ENCODE measurements at regions not wholly inside any gene's neighbourhood (a gene's known extent, or its start where the extent isn't known, plus 50 kb on each side); places are given as distances from the start of the nearest gene placed in this dataset.

DNA sequence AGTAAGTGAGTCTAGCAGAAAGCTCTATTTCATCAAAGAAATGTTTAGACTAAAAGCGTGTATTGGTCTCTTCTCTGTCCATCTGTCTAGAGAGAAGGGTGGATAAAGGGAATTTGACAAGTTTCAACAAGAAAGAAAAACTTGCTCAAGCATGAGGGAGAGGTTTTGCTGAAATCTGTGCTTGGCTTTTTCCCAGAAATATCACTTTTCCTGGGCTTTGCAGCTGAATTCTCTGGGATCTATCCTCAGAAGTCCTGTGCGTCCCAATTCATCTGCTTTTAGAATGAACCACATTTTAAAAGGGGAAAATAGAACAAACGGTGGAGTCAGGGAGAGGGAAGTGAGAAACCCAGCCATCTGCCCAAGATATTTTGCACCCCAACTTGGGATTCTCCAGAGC lies 59.6 kb upstream of the CELF2 start:
- DNase-seq = no peak

GRCh38 chr10:10959666-10960065 lies 58.0 kb upstream of the CELF2 start:
- no peak for DNase-seq

DNA sequence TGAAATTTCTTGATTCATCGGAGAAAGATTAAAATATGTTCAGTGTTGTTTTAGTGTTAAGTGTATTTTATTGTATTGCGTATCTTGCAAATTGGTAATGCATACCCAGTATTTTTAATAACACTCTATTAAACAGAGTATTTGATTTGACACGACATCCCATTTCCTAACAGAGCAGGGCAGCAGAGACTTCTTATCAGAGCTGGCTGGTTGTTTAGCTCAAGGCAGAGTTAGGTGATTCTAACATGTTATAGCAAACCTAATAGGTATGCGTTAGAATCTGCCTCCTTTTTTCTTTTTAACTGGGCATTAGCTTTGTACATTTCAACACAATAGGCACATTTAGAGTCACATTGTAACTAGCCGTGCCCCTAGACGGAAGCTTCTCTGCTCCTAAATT lies 57.1 kb upstream of the CELF2 start:
- no peak for DNase-seq

GRCh38 chr10:10961072-10961471 lies 56.6 kb upstream of the CELF2 start:
- DNase-seq = no peak

- no peak for DNase-seq
Observed at GRCh38 chr10:10967029-10967428, 50.6 kb upstream of the CELF2 start.

DNA sequence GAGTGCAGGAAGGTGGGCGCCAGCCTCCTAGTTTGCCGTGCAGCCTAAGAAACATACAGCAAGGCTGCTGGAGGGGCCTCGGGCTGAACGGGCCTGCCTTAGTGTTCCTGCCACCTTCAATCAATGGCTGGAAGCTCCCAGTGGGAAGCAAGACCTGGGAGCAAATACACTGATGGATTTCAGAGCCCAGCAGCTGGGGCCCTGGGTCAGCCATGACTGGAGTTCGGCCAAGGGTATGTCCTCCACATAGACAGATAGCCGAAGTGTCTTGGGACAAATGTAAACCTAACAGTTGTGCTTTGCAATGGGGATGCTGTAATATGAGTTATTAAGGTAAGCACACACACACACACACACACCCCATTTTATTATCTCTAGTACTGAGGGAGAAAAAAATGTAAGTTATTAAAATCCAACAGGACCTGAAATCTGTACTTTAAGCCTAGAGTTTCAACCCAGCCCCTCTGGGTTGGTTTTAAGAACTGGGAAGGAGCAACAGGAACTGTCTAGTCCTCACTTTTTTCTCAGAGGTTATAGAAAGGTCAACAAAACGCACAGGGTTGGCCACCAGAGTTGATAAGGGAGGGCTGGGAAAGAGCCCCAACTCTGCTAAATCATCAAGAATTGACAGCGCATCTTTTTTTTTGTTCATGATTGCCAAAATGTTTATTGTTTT lies 50.0 kb upstream of the CELF2 start:
- DNase-seq = no peak
